ENCODE measurements at regions not wholly inside any gene's neighbourhood (a gene's known extent, or its start where the extent isn't known, plus 50 kb on each side); places are given as distances from the start of the nearest gene placed in this dataset.

DNA sequence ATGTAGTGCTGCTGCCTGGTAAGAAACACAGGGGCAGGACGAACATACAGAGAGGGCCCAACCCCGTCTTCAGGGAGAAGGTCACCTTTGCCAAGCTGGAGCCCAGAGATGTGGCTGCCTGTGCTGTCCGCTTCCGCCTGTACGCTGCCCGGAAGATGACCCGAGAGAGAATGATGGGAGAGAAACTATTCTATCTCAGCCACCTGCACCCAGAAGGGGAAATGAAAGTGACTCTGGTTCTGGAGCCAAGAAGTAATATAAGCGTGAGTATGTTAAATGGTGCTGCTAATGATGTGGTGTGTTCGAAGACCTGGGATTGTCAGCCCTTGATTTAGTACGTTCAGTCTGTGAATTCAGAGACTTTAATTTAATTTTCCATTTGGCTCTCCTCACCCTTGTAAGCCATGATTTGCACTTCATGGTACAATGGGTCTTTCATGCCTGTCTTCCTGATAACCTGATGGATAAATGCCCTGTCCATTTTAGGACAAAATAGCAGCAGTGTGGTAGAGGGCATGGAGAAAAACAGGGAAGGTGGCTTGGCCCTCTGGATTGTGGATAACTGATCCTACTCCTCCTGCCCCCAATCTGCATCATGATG, 318.9 kb downstream of the SNAPC1 start:
- Mint-ChIP-seq H3K4me1 (ENCODE audit: low read depth) (no peaks in the 10 kb centered on the region), H3K27ac (no peak overlapping the region), H3K27me3 (no peaks in the 10 kb centered on the region), H3K4me3 (no peak overlapping the region), H3K36me3 (ENCODE audit: low read depth) (no peaks in the 10 kb centered on the region), H3K9me3 (peaks cover 9% of the 10 kb centered on the region)
- intact Hi-C loops (cut with micrococcal nuclease), result no loop called here

DNA sequence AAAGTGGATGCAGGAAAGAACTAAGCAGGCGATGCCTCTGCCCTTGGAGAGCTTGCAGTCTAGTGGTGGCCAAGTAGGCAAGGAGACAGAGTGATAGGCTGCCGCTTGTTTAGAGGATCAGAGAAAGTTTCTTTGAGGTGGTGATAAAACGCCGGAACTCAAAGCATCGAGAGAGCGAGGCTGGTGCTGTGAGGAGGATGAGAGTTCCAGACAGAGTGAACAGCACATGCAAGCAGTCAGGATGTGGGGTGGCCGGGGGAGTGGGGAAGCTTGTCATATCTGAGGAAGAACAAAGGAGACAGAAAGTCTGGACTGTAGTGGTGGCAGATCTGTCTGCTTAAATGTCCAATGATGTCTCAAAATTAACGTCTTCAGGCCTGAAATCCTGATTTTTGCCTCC, 319.7 kb downstream of the SNAPC1 start:
- intact Hi-C loops (cut with micrococcal nuclease), result no loop called here
- no peaks in the 10 kb centered on the region for H3K4me1 Mint-ChIP-seq (ENCODE audit: low read depth)
- H3K27me3 Mint-ChIP-seq, result no peaks in the 10 kb centered on the region
- H3K9me3 Mint-ChIP-seq, result peaks cover 9% of the 10 kb centered on the region
- no peak overlapping the region for H3K27ac Mint-ChIP-seq
- no peaks in the 10 kb centered on the region for H3K36me3 Mint-ChIP-seq (ENCODE audit: low read depth)
- H3K4me3 Mint-ChIP-seq, result no peak overlapping the region

DNA sequence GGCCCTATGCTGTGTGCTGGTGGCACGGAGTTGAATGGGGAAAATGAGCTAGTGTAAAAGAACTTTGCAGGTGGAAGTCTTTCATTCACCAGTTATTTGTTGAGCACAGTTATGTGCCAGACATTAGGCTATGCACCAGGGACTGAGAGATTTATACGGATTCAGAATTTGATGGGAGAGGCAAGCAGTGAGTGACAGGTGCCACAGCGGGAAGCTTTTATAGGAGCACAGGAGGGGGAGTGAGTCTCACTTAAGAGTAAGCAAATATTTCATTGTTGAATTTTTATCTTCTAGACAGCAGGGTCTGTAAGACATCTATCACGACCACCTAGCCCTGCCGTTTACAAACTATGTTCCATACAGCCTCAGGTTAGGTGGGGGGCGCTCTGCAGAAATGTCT, 320.6 kb downstream of the SNAPC1 start:
- intact Hi-C loops (cut with micrococcal nuclease), result no loop called here
- Mint-ChIP-seq H3K27ac (no peak overlapping the region), H3K9me3 (peaks cover 9% of the 10 kb centered on the region), H3K27me3 (no peaks in the 10 kb centered on the region), H3K4me1 (ENCODE audit: low read depth) (no peaks in the 10 kb centered on the region), H3K36me3 (ENCODE audit: low read depth) (no peaks in the 10 kb centered on the region), H3K4me3 (no peak overlapping the region)

DNA sequence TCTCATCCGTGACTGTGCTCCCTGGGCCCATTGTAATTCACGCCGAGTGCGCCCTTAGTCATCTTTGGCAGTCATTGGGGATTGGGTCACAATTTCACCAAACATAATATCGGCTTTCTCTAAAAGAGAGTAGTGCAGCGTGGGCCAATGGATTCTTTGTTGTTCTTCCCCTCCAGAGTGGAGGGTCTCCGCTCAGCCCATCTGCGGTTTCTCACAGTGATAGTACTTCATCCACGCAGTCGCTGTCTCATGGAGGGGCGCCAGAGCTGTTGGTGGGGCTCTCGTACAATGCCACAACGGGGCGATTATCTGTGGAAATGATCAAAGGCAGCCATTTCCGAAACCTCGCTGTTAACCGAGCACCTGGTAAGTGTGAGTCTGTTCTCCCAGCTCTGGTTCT, 321.8 kb downstream of the SNAPC1 start:
- Mint-ChIP-seq H3K9me3 (peaks cover 9% of the 10 kb centered on the region), H3K27me3 (no peaks in the 10 kb centered on the region), H3K27ac (no peak overlapping the region), H3K36me3 (ENCODE audit: low read depth) (no peaks in the 10 kb centered on the region), H3K4me3 (no peak overlapping the region), H3K4me1 (ENCODE audit: low read depth) (no peaks in the 10 kb centered on the region)
- intact Hi-C loops (cut with micrococcal nuclease), result no loop called here

DNA sequence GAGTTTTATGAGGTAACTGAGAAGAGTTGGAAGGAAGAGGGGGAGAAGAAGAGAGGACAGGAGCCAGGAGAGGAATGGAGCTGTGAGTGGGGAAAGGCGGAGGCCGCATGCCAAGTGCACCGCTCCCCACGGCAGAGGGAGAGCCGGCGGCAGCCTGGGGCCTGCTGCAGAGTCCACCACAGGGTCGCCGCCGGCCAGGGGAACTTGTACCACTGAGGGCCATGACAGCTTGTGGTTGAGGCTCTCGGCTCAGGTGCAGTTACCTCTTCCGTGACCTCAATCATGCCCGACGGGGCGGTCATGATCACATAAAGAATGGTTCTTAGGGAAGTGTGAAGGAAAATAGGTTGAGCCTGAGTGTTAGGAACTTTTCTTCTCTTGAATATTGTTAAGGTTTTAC, 325.0 kb downstream of the SNAPC1 start:
- Mint-ChIP-seq H3K27ac (no peak overlapping the region), H3K36me3 (ENCODE audit: low read depth) (no peaks in the 10 kb centered on the region), H3K9me3 (peaks cover 9% of the 10 kb centered on the region), H3K4me1 (ENCODE audit: low read depth) (no peaks in the 10 kb centered on the region), H3K4me3 (no peak overlapping the region), H3K27me3 (peaks cover 2% of the 10 kb centered on the region)
- intact Hi-C loops (cut with micrococcal nuclease), result no loop called here

DNA sequence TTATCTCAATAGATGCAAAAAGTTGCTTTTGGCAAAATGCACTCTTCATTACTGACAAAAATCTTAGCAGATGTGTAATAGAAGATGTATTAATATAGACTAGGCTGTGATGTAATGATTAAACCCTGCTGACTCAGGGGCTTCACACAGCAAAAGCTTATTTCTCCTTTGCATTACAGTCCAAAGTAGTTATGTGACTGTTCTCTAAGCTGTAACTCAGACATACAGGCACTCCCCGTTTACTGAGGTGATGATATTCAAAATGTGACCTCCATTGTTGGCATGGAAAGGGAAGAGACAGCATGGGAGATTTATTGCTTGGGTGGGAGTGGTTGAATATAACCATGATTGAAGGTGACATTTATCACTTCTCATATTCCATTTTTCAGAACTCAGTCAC, 331.5 kb downstream of the SNAPC1 start:
- Mint-ChIP-seq H3K27me3 (peaks cover 4% of the 10 kb centered on the region), H3K27ac (no peak overlapping the region), H3K36me3 (ENCODE audit: low read depth) (no peaks in the 10 kb centered on the region), H3K4me3 (no peak overlapping the region), H3K4me1 (ENCODE audit: low read depth) (no peaks in the 10 kb centered on the region), H3K9me3 (no peaks in the 10 kb centered on the region)
- intact Hi-C loops (cut with micrococcal nuclease), result no loop called here

DNA sequence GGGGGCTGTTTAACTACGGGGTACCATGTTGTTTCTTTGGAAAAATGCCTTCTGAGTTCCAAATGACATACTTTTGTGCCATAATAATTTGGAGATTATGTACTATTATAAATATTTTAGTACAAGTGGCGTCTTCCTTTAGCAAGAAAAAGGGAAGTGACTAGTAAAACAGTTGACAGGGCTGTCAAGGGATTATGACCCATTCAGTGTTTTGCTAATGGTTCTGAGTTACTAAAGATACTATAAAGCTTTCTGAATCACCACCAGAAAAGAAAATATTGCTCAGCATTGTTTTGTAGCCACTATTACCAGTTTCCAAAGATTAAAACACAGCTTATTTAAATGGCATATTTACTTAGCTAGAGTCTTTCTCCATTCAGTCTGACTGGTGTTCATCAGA, 334.9 kb downstream of the SNAPC1 start:
- intact Hi-C loops (cut with micrococcal nuclease), result no loop called here
- no peaks in the 10 kb centered on the region for H3K36me3 Mint-ChIP-seq (ENCODE audit: low read depth)
- no peaks in the 10 kb centered on the region for H3K9me3 Mint-ChIP-seq
- no peaks in the 10 kb centered on the region for H3K4me1 Mint-ChIP-seq (ENCODE audit: low read depth)
- peaks cover 2% of the 10 kb centered on the region for H3K27me3 Mint-ChIP-seq
- no peak overlapping the region for H3K27ac Mint-ChIP-seq
- no peak overlapping the region for H3K4me3 Mint-ChIP-seq

DNA sequence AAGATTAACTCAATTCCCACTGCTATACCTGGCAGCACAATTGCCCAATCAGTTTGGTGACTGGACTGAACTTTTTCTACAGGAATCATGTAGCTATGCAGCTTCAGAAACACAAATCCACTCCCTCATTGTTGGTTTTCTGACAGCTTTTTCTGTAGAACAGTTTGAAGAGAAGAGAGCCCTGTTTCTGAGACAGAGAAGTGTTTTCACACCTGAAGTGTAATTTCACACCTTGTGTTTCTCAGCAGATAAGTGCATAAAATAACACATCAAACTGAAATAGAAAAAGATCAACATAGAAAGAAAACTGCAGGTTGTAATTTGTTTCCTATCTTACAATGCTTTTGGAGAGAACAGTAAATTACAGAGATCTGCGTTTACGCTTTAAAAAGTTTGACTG, 335.6 kb downstream of the SNAPC1 start:
- no peaks in the 10 kb centered on the region for H3K27me3 Mint-ChIP-seq
- no peaks in the 10 kb centered on the region for H3K36me3 Mint-ChIP-seq (ENCODE audit: low read depth)
- no peaks in the 10 kb centered on the region for H3K9me3 Mint-ChIP-seq
- no peak overlapping the region for H3K27ac Mint-ChIP-seq
- no peak overlapping the region for H3K4me3 Mint-ChIP-seq
- intact Hi-C loops (cut with micrococcal nuclease), result no loop called here
- no peaks in the 10 kb centered on the region for H3K4me1 Mint-ChIP-seq (ENCODE audit: low read depth)

DNA sequence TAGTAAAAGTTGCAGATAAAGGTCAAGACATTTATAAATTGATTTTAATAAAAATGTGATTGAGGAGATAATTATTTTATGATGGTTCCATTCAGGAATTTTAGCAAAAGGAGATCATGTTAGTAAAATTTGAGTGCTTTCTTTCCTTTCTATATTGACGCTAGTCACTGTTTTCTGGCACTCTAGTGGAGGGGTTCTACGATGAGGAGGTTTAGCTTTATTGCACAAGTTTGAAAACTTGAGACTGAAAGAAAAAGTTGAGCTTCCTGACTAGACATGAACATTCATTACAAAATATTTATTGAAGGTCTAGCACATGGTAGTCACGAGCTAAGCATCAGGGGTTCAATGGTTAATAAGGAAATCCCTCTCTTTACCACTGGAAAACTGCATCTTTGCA, 336.1 kb downstream of the SNAPC1 start:
- Mint-ChIP-seq H3K27me3 (no peaks in the 10 kb centered on the region), H3K27ac (no peak overlapping the region), H3K4me3 (no peak overlapping the region), H3K4me1 (ENCODE audit: low read depth) (no peaks in the 10 kb centered on the region), H3K36me3 (ENCODE audit: low read depth) (no peaks in the 10 kb centered on the region), H3K9me3 (no peaks in the 10 kb centered on the region)
- intact Hi-C loops (cut with micrococcal nuclease), result no loop called here

DNA sequence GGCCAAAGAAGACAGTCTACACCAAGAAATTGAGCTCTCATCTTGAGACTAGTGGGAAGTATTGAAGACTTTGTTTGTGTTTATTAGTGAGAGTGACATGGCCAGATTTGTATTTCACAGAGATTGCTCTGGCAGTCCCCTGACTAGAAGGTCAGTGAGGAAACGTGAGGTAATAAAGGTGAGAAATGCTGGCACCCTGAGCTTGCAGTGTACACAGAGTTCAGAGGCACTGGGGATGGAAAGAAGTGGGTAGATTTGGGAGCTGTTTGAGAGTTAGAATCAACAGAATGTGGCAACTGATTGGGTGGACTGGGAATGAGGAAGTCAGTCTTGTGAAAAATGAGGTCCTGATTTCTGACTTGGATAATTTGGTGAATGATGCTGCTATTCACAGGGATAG, 336.9 kb downstream of the SNAPC1 start:
- no peaks in the 10 kb centered on the region for H3K4me1 Mint-ChIP-seq (ENCODE audit: low read depth)
- no peak overlapping the region for H3K4me3 Mint-ChIP-seq
- intact Hi-C loops (cut with micrococcal nuclease), result no loop called here
- no peaks in the 10 kb centered on the region for H3K27me3 Mint-ChIP-seq
- no peaks in the 10 kb centered on the region for H3K9me3 Mint-ChIP-seq
- H3K27ac Mint-ChIP-seq, result no peak overlapping the region
- H3K36me3 Mint-ChIP-seq (ENCODE audit: low read depth), result no peaks in the 10 kb centered on the region

DNA sequence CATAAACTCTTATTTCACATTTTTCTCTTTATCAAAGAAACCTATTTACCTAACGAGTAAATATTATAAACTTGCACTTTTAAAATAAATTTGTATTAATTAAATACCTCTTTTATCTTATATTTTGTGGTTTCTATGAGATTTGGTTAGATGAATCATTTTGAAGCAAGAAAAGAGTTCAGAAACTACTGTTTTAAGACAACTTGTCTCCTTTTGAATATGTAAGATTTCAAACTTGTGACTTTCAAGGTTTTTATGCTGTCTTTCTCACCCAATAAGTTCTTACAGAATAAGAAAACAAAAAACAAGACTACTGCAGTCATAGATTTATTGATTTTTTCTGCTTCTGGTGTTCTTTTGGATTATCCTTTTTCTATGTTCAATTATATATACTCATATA, 339.0 kb downstream of the SNAPC1 start:
- H3K9me3 Mint-ChIP-seq, result no peaks in the 10 kb centered on the region
- peaks cover 2% of the 10 kb centered on the region for H3K27me3 Mint-ChIP-seq
- no peak overlapping the region for H3K27ac Mint-ChIP-seq
- H3K36me3 Mint-ChIP-seq (ENCODE audit: low read depth), result no peaks in the 10 kb centered on the region
- no peaks in the 10 kb centered on the region for H3K4me1 Mint-ChIP-seq (ENCODE audit: low read depth)
- H3K4me3 Mint-ChIP-seq, result no peak overlapping the region
- intact Hi-C loops (cut with micrococcal nuclease), result no loop called here

DNA sequence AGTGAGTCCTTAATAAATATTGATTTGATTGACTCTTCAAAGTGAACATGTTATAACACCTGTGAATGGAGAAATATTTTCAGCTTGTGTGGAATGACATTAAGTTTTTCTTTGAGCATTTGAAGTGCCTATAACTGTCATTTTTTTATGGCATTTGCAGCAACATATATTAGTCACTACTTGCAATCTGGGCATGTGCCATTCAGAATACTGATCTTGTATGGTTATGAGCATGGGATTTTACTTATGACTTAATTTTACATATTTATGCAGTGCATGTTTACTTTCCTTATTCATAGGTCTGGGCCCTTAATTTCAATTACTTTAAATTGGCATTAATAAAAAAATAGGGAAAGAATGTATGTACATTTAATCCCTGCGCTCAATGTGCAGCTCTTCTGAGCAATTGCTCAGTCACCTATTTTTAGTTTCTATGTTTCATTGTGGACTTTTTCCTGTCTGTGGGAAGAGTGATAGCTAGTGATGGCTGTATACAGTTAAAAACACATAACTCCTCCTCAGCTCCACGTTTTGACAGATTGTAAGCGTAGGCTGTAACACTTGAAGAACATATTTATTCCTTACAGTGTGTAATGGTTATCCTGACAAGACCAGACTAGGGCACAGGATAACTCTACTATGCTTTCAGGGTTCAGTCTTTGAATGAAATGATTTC, 339.6 kb downstream of the SNAPC1 start:
- Mint-ChIP-seq H3K36me3 (ENCODE audit: low read depth) (no peaks in the 10 kb centered on the region), H3K4me3 (no peak overlapping the region), H3K4me1 (ENCODE audit: low read depth) (no peaks in the 10 kb centered on the region), H3K9me3 (no peaks in the 10 kb centered on the region), H3K27me3 (peaks cover 2% of the 10 kb centered on the region), H3K27ac (no peak overlapping the region)
- intact Hi-C loops (cut with micrococcal nuclease), result no loop called here

DNA sequence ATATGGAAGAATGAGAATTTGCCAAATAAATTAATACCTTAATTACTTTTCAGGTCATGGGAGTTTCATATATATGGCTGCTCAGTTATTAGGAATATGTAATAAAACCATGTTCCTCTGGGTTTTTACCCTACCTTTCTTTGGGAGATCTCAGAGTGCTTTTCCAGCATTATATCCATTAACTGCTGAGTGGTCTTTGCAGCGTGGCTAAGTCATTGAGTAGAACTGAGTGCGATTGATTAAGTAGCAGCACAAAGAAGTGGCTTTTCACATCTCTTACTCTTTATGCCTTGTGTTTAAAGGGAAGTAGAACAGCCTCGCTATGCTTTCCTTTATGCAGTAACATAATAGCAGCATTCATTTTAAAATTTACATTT, 340.1 kb downstream of the SNAPC1 start:
- intact Hi-C loops (cut with micrococcal nuclease), result no loop called here
- no peaks in the 10 kb centered on the region for H3K9me3 Mint-ChIP-seq
- H3K4me1 Mint-ChIP-seq (ENCODE audit: low read depth), result no peaks in the 10 kb centered on the region
- H3K27me3 Mint-ChIP-seq, result peaks cover 2% of the 10 kb centered on the region
- H3K27ac Mint-ChIP-seq, result no peak overlapping the region
- H3K36me3 Mint-ChIP-seq (ENCODE audit: low read depth), result no peaks in the 10 kb centered on the region
- no peak overlapping the region for H3K4me3 Mint-ChIP-seq

DNA sequence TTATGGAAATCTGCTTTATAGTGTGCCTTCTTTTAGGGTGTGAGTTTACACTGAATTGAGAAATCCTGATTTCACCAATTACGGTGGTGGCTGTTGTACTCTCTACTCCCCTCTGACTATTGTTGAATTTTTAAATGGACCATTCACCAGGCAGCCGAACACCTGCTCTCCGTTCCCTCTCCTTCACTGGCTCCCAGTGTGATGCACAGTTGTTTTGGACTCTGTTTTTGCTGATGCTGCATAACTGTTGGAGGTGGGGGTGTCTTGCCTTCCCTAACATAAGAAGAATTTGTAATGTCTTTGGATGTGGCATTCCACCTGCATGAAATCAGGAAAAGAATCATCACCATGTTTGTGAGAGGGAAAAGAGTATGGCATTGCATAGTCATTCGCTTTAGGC, 341.2 kb downstream of the SNAPC1 start:
- H3K36me3 Mint-ChIP-seq (ENCODE audit: low read depth), result no peaks in the 10 kb centered on the region
- H3K4me3 Mint-ChIP-seq, result no peak overlapping the region
- intact Hi-C loops (cut with micrococcal nuclease), result no loop called here
- no peak overlapping the region for H3K27ac Mint-ChIP-seq
- H3K4me1 Mint-ChIP-seq (ENCODE audit: low read depth), result no peaks in the 10 kb centered on the region
- H3K9me3 Mint-ChIP-seq, result no peaks in the 10 kb centered on the region
- H3K27me3 Mint-ChIP-seq, result peaks cover 2% of the 10 kb centered on the region

DNA sequence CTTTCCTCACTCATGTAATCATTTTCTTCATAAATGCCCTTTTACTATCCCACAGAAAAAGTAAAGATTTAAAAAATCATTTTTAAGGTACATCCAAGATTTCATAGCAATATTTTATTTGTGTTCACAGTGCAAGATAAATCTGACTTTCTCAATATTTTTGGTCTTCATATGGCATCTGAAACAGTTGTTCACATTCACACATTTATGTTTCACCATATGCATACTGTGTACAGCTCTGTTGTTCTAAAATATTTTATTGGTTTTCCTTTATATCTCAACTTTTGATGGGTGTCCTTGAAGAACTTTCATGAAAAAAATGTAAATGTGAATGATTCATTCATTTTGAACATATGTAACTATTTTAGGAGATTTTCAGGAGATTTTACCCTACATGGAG, 348.7 kb downstream of the SNAPC1 start:
- H3K36me3 Mint-ChIP-seq (ENCODE audit: low read depth), result no peaks in the 10 kb centered on the region
- peaks cover 16% of the 10 kb centered on the region for H3K27me3 Mint-ChIP-seq
- no peaks in the 10 kb centered on the region for H3K9me3 Mint-ChIP-seq
- intact Hi-C loops (cut with micrococcal nuclease), result no loop called here
- no peak overlapping the region for H3K4me3 Mint-ChIP-seq
- no peak overlapping the region for H3K27ac Mint-ChIP-seq
- no peaks in the 10 kb centered on the region for H3K4me1 Mint-ChIP-seq (ENCODE audit: low read depth)

Measured in dendritic cell treated with granulocyte-macrophage colony-stimulating factor and Interleukin-4, amounts not matched to agents 40 ng/mL and 50 ng/mL, for 4 days (primary cell).